OCI-LY3 (cell line): ENCODE measurements at regions not wholly inside any gene's neighbourhood (a gene's known extent, or its start where the extent isn't known, plus 50 kb on each side); places are given as distances from the start of the nearest gene placed in this dataset.

ENCODE experiments used
- H2AFZ ChIP-seq: fragments of 200-600, 300-600 bp; shearing (Covaris generic); 2 replicates; pipeline ENCODE4 v1.6.0; 2014; ENCODE audit warnings: antibody characterized with exemption, low read depth, low read length
- H3K27ac ChIP-seq: fragments of 200-600, 300-600 bp; sonication (generic); 2 replicates; pipeline ENCODE4 v1.5.1; 2014; ENCODE audit warnings: mild to moderate bottlenecking, low read length, moderate library complexity, mixed read lengths
- H3K27me3 ChIP-seq: fragments of 200-600, 300-600 bp; sonication (generic); 2 replicates; pipeline ENCODE4 v1.6.1; 2014; ENCODE audit warnings: low read depth, low read length, mixed read lengths
- H3K36me3 ChIP-seq: fragments of 200-600, 300-600 bp; sonication (generic); replicated peaks from 2 replicates; pipeline ENCODE3; 2014; ENCODE audit warnings: low read depth, low read length, mixed read lengths
- H3K4me1 ChIP-seq: fragments of 300-600, 200-600 bp; sonication (generic); 2 replicates; pipeline ENCODE4 v1.6.1; 2014; ENCODE audit warnings: low read length, mixed read lengths
- H3K4me2 ChIP-seq: fragments of 200-600, 300-600 bp; sonication (generic); 2 replicates; pipeline ENCODE4 v1.6.1; 2014; ENCODE audit warnings: low read length, mixed read lengths
- H3K4me3 ChIP-seq: fragments of 300-600, 200-600 bp; sonication (generic); 2 replicates; pipeline ENCODE4 v1.5.1; 2014; ENCODE audit warnings: antibody characterized with exemption, mild to moderate bottlenecking, low read length, moderate library complexity
- H3K79me2 ChIP-seq: fragments of 300-600, 200-600 bp; shearing (Covaris generic); 2 replicates; pipeline ENCODE4 v1.6.1; 2014; ENCODE audit warnings: mild to moderate bottlenecking, low read length, mixed read lengths
- H3K9ac ChIP-seq: fragments of 300-600, 200-600 bp; shearing (Covaris generic); 2 replicates; pipeline ENCODE4 v1.6.0; 2014; ENCODE audit warnings: mild to moderate bottlenecking, low read length, moderate library complexity
- H3K9me3 ChIP-seq: fragments of 200-600, 300-600 bp; shearing (Covaris generic); 2 replicates; pipeline ENCODE4 v1.6.1; 2014; ENCODE audit warnings: low read length, mixed read lengths; ENCODE audit not compliant: insufficient read depth
- H4K20me1 ChIP-seq: fragments of 200-600, 300-600 bp; sonication (generic); 2 replicates; pipeline ENCODE4 v1.6.1; 2016; ENCODE audit warnings: low read length, mixed read lengths; ENCODE audit not compliant: insufficient read depth
- CTCF ChIP-seq: fragments of 200-600, 300-600 bp; sonication (generic); IDR thresholded peaks from 2 replicates; pipeline ENCODE4 v1.5.1; 2014; ENCODE audit warnings: antibody characterized with exemption, low read length, low read depth
- EZH2phosphoT487 ChIP-seq: fragments of 200-600 bp; shearing (Covaris generic); IDR thresholded peaks from 2 replicates; pipeline ENCODE4 v1.6.1; 2018; ENCODE audit warnings: antibody characterized with exemption, mixed run types, low read depth

DNA sequence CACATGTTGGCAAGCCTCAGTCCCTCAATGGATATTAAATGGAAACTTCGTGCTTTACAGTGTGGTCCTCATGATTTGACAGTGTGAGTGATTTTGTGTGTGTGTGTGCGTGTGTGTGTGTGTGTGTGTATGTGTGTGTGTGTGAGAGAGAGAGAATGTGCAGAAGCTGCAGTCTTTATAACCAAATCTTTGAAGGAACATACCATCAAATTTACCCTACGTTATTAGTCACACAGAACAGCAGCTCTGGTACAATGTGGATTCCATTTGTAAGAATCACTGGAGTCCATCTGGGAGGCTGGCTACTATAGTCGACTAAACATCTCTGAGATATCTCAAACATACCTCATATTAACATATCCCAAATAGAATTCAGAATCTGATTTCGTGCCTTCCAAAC lies 928.0 kb upstream of the POT1 start:
- Histone ChIP-seq H3K36me3 (no peaks in the 10 kb centered on the region), H3K4me3 (no peak overlapping the region), H4K20me1 (no peaks in the 10 kb centered on the region), H3K9me3 (no peaks in the 10 kb centered on the region), H3K79me2 (no peaks in the 10 kb centered on the region), H3K4me2 (no peak overlapping the region), H2AFZ (no peak overlapping the region), H3K27me3 (no peaks in the 10 kb centered on the region), H3K27ac (no peak overlapping the region), H3K4me1 (peaks cover 5% of the 10 kb centered on the region; the same call in 1 of the 2 replicates), H3K9ac (no peak overlapping the region)
- no peak for TF ChIP-seq EZH2phosphoT487
- no peak for TF ChIP-seq CTCF

DNA sequence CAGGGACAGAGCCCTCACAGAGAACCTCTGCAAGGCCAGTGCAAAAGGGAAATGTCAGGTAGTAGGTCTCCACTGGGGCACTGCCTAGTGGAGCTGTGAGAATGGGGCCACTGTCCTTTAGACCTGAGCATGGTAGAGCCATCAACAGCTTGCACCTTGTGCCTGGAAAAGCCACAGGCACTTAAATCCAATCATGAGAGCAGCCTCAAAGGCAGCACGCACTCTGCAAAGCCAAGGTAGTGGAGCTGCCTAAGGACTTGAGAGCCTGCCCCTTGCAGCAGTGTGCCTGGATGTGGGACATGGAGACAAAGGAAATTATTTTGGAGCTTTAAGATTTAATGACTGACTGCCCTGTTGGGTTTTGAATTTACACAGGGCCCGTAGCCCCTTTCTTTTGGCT lies 918.5 kb upstream of the POT1 start:
- no peaks in the 10 kb centered on the region for H4K20me1 ChIP-seq
- H3K4me1 ChIP-seq = no peaks in the 10 kb centered on the region
- H2AFZ ChIP-seq = no peak overlapping the region
- TF ChIP-seq EZH2phosphoT487 = no peak
- no peak for TF ChIP-seq CTCF
- no peaks in the 10 kb centered on the region for H3K79me2 ChIP-seq
- H3K27me3 ChIP-seq = no peaks in the 10 kb centered on the region
- no peak overlapping the region for H3K4me3 ChIP-seq
- H3K9ac ChIP-seq = no peak overlapping the region
- no peak overlapping the region for H3K27ac ChIP-seq
- no peak overlapping the region for H3K4me2 ChIP-seq
- H3K9me3 ChIP-seq = no peaks in the 10 kb centered on the region
- H3K36me3 ChIP-seq = no peaks in the 10 kb centered on the region

DNA sequence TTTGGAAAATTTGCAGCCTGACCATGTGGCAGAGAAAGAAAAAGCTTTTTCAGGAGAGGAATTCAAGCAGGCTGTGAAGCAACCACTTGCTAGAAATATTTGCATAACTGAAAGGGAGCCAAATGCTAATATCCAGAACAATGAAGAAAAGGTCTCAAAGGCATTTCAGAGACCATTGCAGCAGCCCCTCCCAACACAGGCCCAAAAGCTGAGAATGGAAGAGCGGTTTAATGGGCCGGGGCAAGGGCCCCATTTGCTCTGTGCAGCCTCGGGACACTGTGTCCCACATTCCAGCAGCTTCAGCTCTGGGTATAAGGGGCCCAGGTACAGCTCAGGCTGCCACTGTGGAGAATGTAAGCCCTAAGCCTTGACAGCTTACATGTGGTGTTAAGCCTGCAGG lies 918.1 kb upstream of the POT1 start:
- Histone ChIP-seq H3K9ac (no peak overlapping the region), H3K4me2 (no peak overlapping the region)

DNA sequence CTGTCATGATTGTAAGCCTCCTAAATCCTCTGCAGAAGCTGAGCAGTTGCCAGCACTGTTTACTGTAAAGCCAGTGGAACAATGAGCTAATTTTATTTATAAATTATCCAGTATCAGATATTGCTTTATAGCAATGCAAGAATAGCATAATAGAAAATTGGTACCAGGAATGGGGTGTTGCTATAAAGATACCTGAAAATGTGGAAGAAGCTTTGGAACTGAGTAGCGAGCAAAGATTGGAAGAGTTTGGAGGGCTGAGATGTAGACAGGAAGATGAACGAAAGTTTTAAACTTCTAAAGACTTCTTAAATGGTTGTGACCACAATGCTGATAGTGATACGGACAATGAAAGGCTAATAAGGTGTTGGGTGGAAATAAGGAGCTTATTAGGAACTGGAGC lies 917.4 kb upstream of the POT1 start:
- no peak overlapping the region for H3K4me3 ChIP-seq
- H3K9me3 ChIP-seq = no peaks in the 10 kb centered on the region
- H3K27me3 ChIP-seq = no peaks in the 10 kb centered on the region

More for the DNA sequence above, 918.1 kb upstream of the POT1 start:
- Histone ChIP-seq H3K4me1 (no peaks in the 10 kb centered on the region), H3K27ac (no peak overlapping the region), H3K79me2 (no peaks in the 10 kb centered on the region), H3K4me3 (no peak overlapping the region), H2AFZ (no peak overlapping the region), H4K20me1 (no peaks in the 10 kb centered on the region), H3K27me3 (no peaks in the 10 kb centered on the region), H3K36me3 (no peaks in the 10 kb centered on the region), H3K9me3 (no peaks in the 10 kb centered on the region)
- no peak for TF ChIP-seq EZH2phosphoT487

More for the DNA sequence above, 917.4 kb upstream of the POT1 start:
- Histone ChIP-seq H3K79me2 (no peaks in the 10 kb centered on the region), H3K4me2 (no peak overlapping the region), H3K4me1 (no peaks in the 10 kb centered on the region), H3K27ac (no peak overlapping the region), H4K20me1 (no peaks in the 10 kb centered on the region), H3K9ac (no peak overlapping the region), H2AFZ (no peak overlapping the region), H3K36me3 (no peaks in the 10 kb centered on the region)
- TF ChIP-seq CTCF (no peak), EZH2phosphoT487 (no peak)
